ENCODE measurements at regions not wholly inside any gene's neighbourhood (a gene's known extent, or its start where the extent isn't known, plus 50 kb on each side); places are given as distances from the start of the nearest gene placed in this dataset.

- no peak overlapping the region for H3K4me3 ChIP-seq (ENCODE audit: low read length)
- no peak for TF ChIP-seq CTCF (conservative IDR thresholded peaks at IDR 0.05; ENCODE audit: low read depth, low read length)
- DNase-seq (ENCODE audit: low read depth): no peak
These were observed 54.8 kb downstream of the RTP5 start for GRCh38 chr2:241924069-241924908.

GRCh38 chr2:241924909-241925250 lies 55.4 kb downstream of the RTP5 start:
- TF ChIP-seq CTCF (conservative IDR thresholded peaks at IDR 0.05; ENCODE audit: low read depth, low read length): no peak
- no peak for DNase-seq (ENCODE audit: low read depth)
- no peak overlapping the region for H3K4me3 ChIP-seq (ENCODE audit: low read length)

- TF ChIP-seq CTCF (conservative IDR thresholded peaks at IDR 0.05; ENCODE audit: low read depth, low read length): no peak
- no peak for DNase-seq (ENCODE audit: low read depth)
- no peak overlapping the region for H3K4me3 ChIP-seq (ENCODE audit: low read length)
These were observed 55.7 kb downstream of the RTP5 start for GRCh38 chr2:241925277-241925676.

GRCh38 chr2:241925821-241926441 lies 56.4 kb downstream of the RTP5 start:
- H3K4me3 ChIP-seq (ENCODE audit: low read length): no peak overlapping the region
- TF ChIP-seq CTCF (conservative IDR thresholded peaks at IDR 0.05; ENCODE audit: low read depth, low read length): no peak

GRCh38 chr2:241926541-241927311 lies 57.2 kb downstream of the RTP5 start:
- no peak overlapping the region for H3K4me3 ChIP-seq (ENCODE audit: low read length)
- no peak for DNase-seq (ENCODE audit: low read depth)
- TF ChIP-seq CTCF (conservative IDR thresholded peaks at IDR 0.05; ENCODE audit: low read depth, low read length): no peak

More at GRCh38 chr2:241925821-241926441, 56.4 kb downstream of the RTP5 start:
- DNase-seq (ENCODE audit: low read depth): no peak

- no peak for TF ChIP-seq CTCF (conservative IDR thresholded peaks at IDR 0.05; ENCODE audit: low read depth, low read length)
- DNase-seq (ENCODE audit: low read depth): no peak
- no peak overlapping the region for H3K4me3 ChIP-seq (ENCODE audit: low read length)
These were observed 60.3 kb downstream of the RTP5 start for GRCh38 chr2:241929551-241930490.
